Naive B cell (primary cell): ENCODE measurements at regions not wholly inside any gene's neighbourhood (a gene's known extent, or its start where the extent isn't known, plus 50 kb on each side); places are given as distances from the start of the nearest gene placed in this dataset.

Source experiments
- ATAC-seq, 2 donors: fragments of 150-1000 bp; cut with Tn5 transposase; 2 replicates each; pipeline ENCODE4 v1.10.0; 2021; ENCODE audit warnings: low read depth in 2 of 2, mild to moderate bottlenecking in 2 of 2, moderate library complexity in 2 of 2
- DNase-seq: peaks from one replicate; pipeline ENCODE4 v3.0.0; 2022
- H3K27ac Mint-ChIP-seq, 6 donors: one replicate each; pipeline ENCODE4 v1.8.0; 2020 to 2022; ENCODE audit warnings: mild to moderate bottlenecking in 6 of 6, mixed read lengths in 6 of 6, moderate library complexity in 5 of 6, inconsistent platforms in 2 of 6
- H3K27me3 Mint-ChIP-seq, 3 donors: one replicate each; pipeline ENCODE4 v1.8.0; 2021 to 2022; ENCODE audit warnings: mixed read lengths in 3 of 3, mild to moderate bottlenecking in 1 of 3
- H3K36me3 Mint-ChIP-seq, 2 donors: one replicate each; pipeline ENCODE4 v1.8.0; 2020 to 2022; ENCODE audit warnings: mixed read lengths in 2 of 2, inconsistent platforms in 1 of 2, mild to moderate bottlenecking in 1 of 2
- H3K4me1 Mint-ChIP-seq, 3 donors: one replicate each; pipeline ENCODE4 v1.8.0; 2020 to 2022; ENCODE audit warnings: mixed read lengths in 3 of 3, inconsistent platforms in 1 of 3, mild to moderate bottlenecking in 1 of 3, moderate library complexity in 1 of 3
- H3K4me3 Mint-ChIP-seq, 8 donors: one replicate each; pipeline ENCODE4 v1.8.0; 2020 to 2022; ENCODE audit warnings: mild to moderate bottlenecking in 8 of 8, mixed read lengths in 8 of 8, moderate library complexity in 8 of 8, inconsistent platforms in 2 of 8
- H3K9me3 Mint-ChIP-seq, 7 donors: one replicate each; pipeline ENCODE4 v1.8.0; 2020 to 2022; ENCODE audit warnings: mixed read lengths in 7 of 7, mild to moderate bottlenecking in 5 of 7, inconsistent platforms in 2 of 7, moderate library complexity in 1 of 7

- ATAC-seq (no peak), DNase-seq (no peak)
- H3K36me3 Mint-ChIP-seq = no peaks in the 10 kb centered on the region
- H3K27ac Mint-ChIP-seq = no peak overlapping the region
- H3K9me3 Mint-ChIP-seq = peaks cover 0 to 6% (median 0%) of the 10 kb centered on the region in 7 donors
- H3K4me1 Mint-ChIP-seq = peaks cover 0 to 3% (median 0%) of the 10 kb centered on the region in 3 donors
- no peaks in the 10 kb centered on the region for H3K27me3 Mint-ChIP-seq
- no peak overlapping the region for H3K4me3 Mint-ChIP-seq
These were observed 57.5 kb upstream of the GC start for GRCh38 chr4:71841336-71841735.

- Mint-ChIP-seq H3K4me1 (peaks cover 0 to 3% (median 0%) of the 10 kb centered on the region in 3 donors), H3K4me3 (no peak overlapping the region), H3K36me3 (no peaks in the 10 kb centered on the region), H3K27ac (no peak overlapping the region), H3K9me3 (peaks cover 0 to 11% (median 0%) of the 10 kb centered on the region in 7 donors), H3K27me3 (no peaks in the 10 kb centered on the region)
- ATAC-seq (no peak), DNase-seq (no peak)
These were observed 63.4 kb upstream of the GC start for GRCh38 chr4:71847300-71847699.

GRCh38 chr4:71855944-71856343, 72.1 kb upstream of the GC start:
- DNase-seq (no peak), ATAC-seq (no peak)
- H3K36me3 Mint-ChIP-seq = no peaks in the 10 kb centered on the region
- no peak overlapping the region for H3K4me3 Mint-ChIP-seq
- peaks cover 0 to 5% (median 3%) of the 10 kb centered on the region in 7 donors for H3K9me3 Mint-ChIP-seq
- H3K27ac Mint-ChIP-seq = no peak overlapping the region
- H3K27me3 Mint-ChIP-seq = no peaks in the 10 kb centered on the region
- no peaks in the 10 kb centered on the region for H3K4me1 Mint-ChIP-seq

GRCh38 chr4:71857713-71858451, 74.0 kb upstream of the GC start:
- DNase-seq = no peak
- H3K27me3 Mint-ChIP-seq = no peaks in the 10 kb centered on the region
- H3K9me3 Mint-ChIP-seq = peaks cover 0 to 11% (median 3%) of the 10 kb centered on the region in 7 donors
- H3K27ac Mint-ChIP-seq = no peak overlapping the region
- H3K4me1 Mint-ChIP-seq = no peaks in the 10 kb centered on the region
- no peak for ATAC-seq
- no peak overlapping the region for H3K4me3 Mint-ChIP-seq
- H3K36me3 Mint-ChIP-seq = no peaks in the 10 kb centered on the region

GRCh38 chr4:71860643-71861042, 76.8 kb upstream of the GC start:
- H3K27ac Mint-ChIP-seq = no peak overlapping the region
- H3K36me3 Mint-ChIP-seq = no peaks in the 10 kb centered on the region
- H3K4me1 Mint-ChIP-seq = no peaks in the 10 kb centered on the region
- peaks cover 0 to 27% (median 9%) of the 10 kb centered on the region in 7 donors for H3K9me3 Mint-ChIP-seq
- DNase-seq = no peak
- no peak for ATAC-seq
- no peak overlapping the region for H3K4me3 Mint-ChIP-seq
- H3K27me3 Mint-ChIP-seq = no peaks in the 10 kb centered on the region

- Mint-ChIP-seq H3K27ac (no peak overlapping the region), H3K9me3 (peaks cover 4 to 27% (median 11%) of the 10 kb centered on the region in 7 donors)
- ATAC-seq = no peak
These were observed 78.4 kb upstream of the GC start for GRCh38 chr4:71862315-71862714.

GRCh38 chr4:71863457-71863856, 79.6 kb upstream of the GC start:
- Mint-ChIP-seq H3K9me3 (peaks cover 4 to 27% (median 11%) of the 10 kb centered on the region in 7 donors), H3K4me1 (no peaks in the 10 kb centered on the region), H3K27me3 (no peaks in the 10 kb centered on the region), H3K36me3 (no peaks in the 10 kb centered on the region), H3K27ac (no peak overlapping the region), H3K4me3 (peak overlapping the region in 1 of 8 donors; percentile 16)
- no peak for ATAC-seq
- no peak for DNase-seq

More at GRCh38 chr4:71862315-71862714, 78.4 kb upstream of the GC start:
- DNase-seq = no peak
- no peak overlapping the region for H3K4me3 Mint-ChIP-seq
- no peaks in the 10 kb centered on the region for H3K36me3 Mint-ChIP-seq
- no peaks in the 10 kb centered on the region for H3K27me3 Mint-ChIP-seq
- no peaks in the 10 kb centered on the region for H3K4me1 Mint-ChIP-seq

- Mint-ChIP-seq H3K4me1 (no peaks in the 10 kb centered on the region), H3K36me3 (no peaks in the 10 kb centered on the region), H3K27ac (no peak overlapping the region), H3K4me3 (no peak overlapping the region), H3K9me3 (peaks cover 4 to 27% (median 11%) of the 10 kb centered on the region in 7 donors), H3K27me3 (no peaks in the 10 kb centered on the region)
- ATAC-seq (no peak), DNase-seq (no peak)
These were observed 80.5 kb upstream of the GC start for GRCh38 chr4:71864380-71864779.

GRCh38 chr4:71866212-71866885, 82.5 kb upstream of the GC start:
- Mint-ChIP-seq H3K9me3 (peaks cover 4 to 21% (median 10%) of the 10 kb centered on the region in 7 donors), H3K27ac (no peak overlapping the region), H3K36me3 (no peaks in the 10 kb centered on the region), H3K4me3 (no peak overlapping the region), H3K4me1 (no peaks in the 10 kb centered on the region), H3K27me3 (no peaks in the 10 kb centered on the region)
- DNase-seq (no peak), ATAC-seq (no peak)

GRCh38 chr4:71867598-71867997, 83.7 kb upstream of the GC start:
- Mint-ChIP-seq H3K36me3 (no peaks in the 10 kb centered on the region), H3K4me3 (no peak overlapping the region), H3K4me1 (no peaks in the 10 kb centered on the region), H3K27ac (no peak overlapping the region), H3K9me3 (peaks cover 4 to 23% (median 10%) of the 10 kb centered on the region in 7 donors), H3K27me3 (no peaks in the 10 kb centered on the region)
- no peak for ATAC-seq
- no peak for DNase-seq

- Mint-ChIP-seq H3K27ac (no peak overlapping the region), H3K9me3 (peaks cover 0 to 5% (median 2%) of the 10 kb centered on the region in 7 donors), H3K4me3 (peak overlapping the region in 1 of 8 donors; percentile 22), H3K27me3 (no peaks in the 10 kb centered on the region), H3K36me3 (no peaks in the 10 kb centered on the region), H3K4me1 (no peaks in the 10 kb centered on the region)
- DNase-seq (no peak), ATAC-seq (no peak)
These were observed 86.6 kb upstream of the GC start for GRCh38 chr4:71870456-71870855.

GRCh38 chr4:71872221-71872620, 88.3 kb upstream of the GC start:
- Mint-ChIP-seq H3K27me3 (no peaks in the 10 kb centered on the region), H3K36me3 (no peaks in the 10 kb centered on the region), H3K4me3 (no peak overlapping the region), H3K27ac (no peak overlapping the region), H3K4me1 (no peaks in the 10 kb centered on the region), H3K9me3 (peaks cover 0 to 14% (median 3%) of the 10 kb centered on the region in 7 donors)
- DNase-seq (no peak), ATAC-seq (no peak)

- no peaks in the 10 kb centered on the region for H3K27me3 Mint-ChIP-seq
- H3K9me3 Mint-ChIP-seq = peaks cover 0 to 14% (median 3%) of the 10 kb centered on the region in 7 donors
- H3K4me1 Mint-ChIP-seq = no peaks in the 10 kb centered on the region
- no peak overlapping the region for H3K4me3 Mint-ChIP-seq
- no peak for ATAC-seq
- DNase-seq = no peak
- H3K36me3 Mint-ChIP-seq = no peaks in the 10 kb centered on the region
- no peak overlapping the region for H3K27ac Mint-ChIP-seq
These were observed 89.0 kb upstream of the GC start for GRCh38 chr4:71872767-71873415.

GRCh38 chr4:71878376-71878775, 94.5 kb upstream of the GC start:
- H3K4me3 Mint-ChIP-seq = no peak overlapping the region
- DNase-seq (no peak), ATAC-seq (no peak)
- H3K36me3 Mint-ChIP-seq = no peaks in the 10 kb centered on the region
- H3K27ac Mint-ChIP-seq = peak overlapping the region in 1 of 6 donors; percentile 21
- no peaks in the 10 kb centered on the region for H3K4me1 Mint-ChIP-seq
- H3K9me3 Mint-ChIP-seq = peaks cover 0 to 13% (median 5%) of the 10 kb centered on the region in 7 donors
- no peaks in the 10 kb centered on the region for H3K27me3 Mint-ChIP-seq
